Hepatocyte (in vitro differentiated cells): ENCODE measurements at regions not wholly inside any gene's neighbourhood (a gene's known extent, or its start where the extent isn't known, plus 50 kb on each side); places are given as distances from the start of the nearest gene placed in this dataset.
"Not testable (repeated sequence)": the region's sequence is repeated elsewhere in the genome, so short reads cannot be mapped to it uniquely, and the experiment has no call there.

Source experiments
- DNase-seq: peaks from one replicate; pipeline ENCODE4 v3.0.0-alpha.2; 2016; ENCODE audit warnings: low spot score
- H2AFZ ChIP-seq: fragments of 200-600 bp; sonication (generic); 2 replicates; pipeline ENCODE4 v1.6.0; 2016; ENCODE audit warnings: antibody characterized with exemption, mild to moderate bottlenecking
- H3K27ac ChIP-seq: fragments of 200-600 bp; sonication (generic); 2 replicates; pipeline ENCODE4 v1.5.1; 2016; ENCODE audit warnings: mild to moderate bottlenecking
- H3K27me3 ChIP-seq: fragments of 200-600 bp; sonication (generic); 2 replicates; pipeline ENCODE4 v1.6.1; 2016
- H3K36me3 ChIP-seq: fragments of 200-600 bp; sonication (generic); replicated peaks from 2 replicates; pipeline ENCODE4 v1.5.1; 2016; ENCODE audit warnings: low read depth; ENCODE audit not compliant: insufficient read depth
- H3K4me1 ChIP-seq: fragments of 200-600 bp; sonication (generic); 2 replicates; pipeline ENCODE4 v1.5.1; 2016; ENCODE audit warnings: mild to moderate bottlenecking, moderate library complexity; ENCODE audit not compliant: insufficient read depth
- H3K4me2 ChIP-seq: fragments of 200-600 bp; sonication (generic); 2 replicates; pipeline ENCODE4 v1.6.0; 2016
- H3K4me3 ChIP-seq: fragments of 200-600 bp; sonication (generic); 2 replicates; pipeline ENCODE4 v1.5.1; 2016; ENCODE audit warnings: mild to moderate bottlenecking
- H3K79me2 ChIP-seq: fragments of 200-600 bp; sonication (generic); 2 replicates; pipeline ENCODE4 v1.6.0; 2017; ENCODE audit warnings: mild to moderate bottlenecking
- H3K9me2 ChIP-seq: fragments of 200-600 bp; sonication (generic); replicated peaks from 2 replicates; pipeline ENCODE4 v1.6.0; 2017; ENCODE audit warnings: mild to moderate bottlenecking; ENCODE audit not compliant: insufficient read depth
- H3K9me3 ChIP-seq: fragments of 200-600 bp; sonication (generic); 2 replicates; pipeline ENCODE4 v1.5.1; 2016; ENCODE audit warnings: low read depth, mild to moderate bottlenecking
- H4K20me1 ChIP-seq: fragments of 200-600 bp; sonication (generic); 2 replicates; pipeline ENCODE4 v1.6.0; 2016; ENCODE audit warnings: mild to moderate bottlenecking; ENCODE audit not compliant: insufficient read depth, poor library complexity, severe bottlenecking
- EZH2 ChIP-seq: fragments of 200-600 bp; sonication (generic); IDR thresholded peaks from 2 replicates; pipeline ENCODE4 v1.6.1; 2016; ENCODE audit warnings: antibody characterized with exemption, mild to moderate bottlenecking, borderline replicate concordance
- EZH2phosphoT487 ChIP-seq: fragments of 200-600 bp; sonication (generic); IDR thresholded peaks from one replicate; pipeline ENCODE4 v1.6.1; 2018; ENCODE audit warnings: antibody characterized with exemption, mild to moderate bottlenecking, low read depth, moderate library complexity; ENCODE audit not compliant: unreplicated experiment, severe bottlenecking
- WGBS: methylation state at CpG from one replicate; pipeline ENCODE4 v1.1.6; 2016; ENCODE audit warnings: low lambda C conversion rate; ENCODE audit errors: missing lambda C conversion rate; 5-methylcytosine and 5-hydroxymethylcytosine counted together
- TF ChIP-seq, protein P1 (sequence below): fragments of 200-600 bp; sonication (generic); IDR thresholded peaks from 2 replicates; pipeline ENCODE4 v1.5.1; 2016; ENCODE audit warnings: antibody characterized with exemption, mild to moderate bottlenecking; ENCODE audit not compliant: poor library complexity

DNA sequence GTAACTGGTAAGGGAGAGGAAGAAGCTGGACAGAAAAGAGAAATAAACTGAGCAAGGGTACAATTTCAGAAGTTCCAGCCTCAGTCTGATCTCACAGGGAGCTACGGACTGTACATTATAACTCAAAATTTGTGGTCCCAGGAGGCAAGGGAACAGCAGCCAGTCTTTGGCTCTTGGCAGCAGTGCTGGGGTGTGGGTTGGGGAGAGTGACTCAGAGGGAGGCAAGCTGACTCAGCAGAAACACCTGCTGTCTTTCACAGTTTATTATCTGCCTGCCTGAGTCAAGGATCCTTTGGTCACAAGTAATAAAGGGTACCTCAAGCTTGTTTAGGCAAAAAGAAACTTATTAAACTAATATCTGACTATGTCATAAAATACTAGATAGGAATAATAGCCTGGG is 73.5 kb upstream of the KIF2B start:
- Histone ChIP-seq H3K4me3 (no peak overlapping the region), H3K79me2 (no peaks in the 10 kb centered on the region), H3K27ac (no peak overlapping the region), H3K4me1 (peaks cover 4% of the 10 kb centered on the region), H2AFZ (no peak overlapping the region), H3K27me3 (no peaks in the 10 kb centered on the region), H3K9me2 (no peaks in the 10 kb centered on the region), H3K36me3 (no peaks in the 10 kb centered on the region), H4K20me1 (no peaks in the 10 kb centered on the region), H3K4me2 (no peak overlapping the region), H3K9me3 (no peaks in the 10 kb centered on the region)
- 81% methylated on average over 1 of the region's 1 CpG for WGBS
- TF ChIP-seq EZH2 (no peak), EZH2phosphoT487 (no peak)
- TF ChIP-seq, protein P1, sequence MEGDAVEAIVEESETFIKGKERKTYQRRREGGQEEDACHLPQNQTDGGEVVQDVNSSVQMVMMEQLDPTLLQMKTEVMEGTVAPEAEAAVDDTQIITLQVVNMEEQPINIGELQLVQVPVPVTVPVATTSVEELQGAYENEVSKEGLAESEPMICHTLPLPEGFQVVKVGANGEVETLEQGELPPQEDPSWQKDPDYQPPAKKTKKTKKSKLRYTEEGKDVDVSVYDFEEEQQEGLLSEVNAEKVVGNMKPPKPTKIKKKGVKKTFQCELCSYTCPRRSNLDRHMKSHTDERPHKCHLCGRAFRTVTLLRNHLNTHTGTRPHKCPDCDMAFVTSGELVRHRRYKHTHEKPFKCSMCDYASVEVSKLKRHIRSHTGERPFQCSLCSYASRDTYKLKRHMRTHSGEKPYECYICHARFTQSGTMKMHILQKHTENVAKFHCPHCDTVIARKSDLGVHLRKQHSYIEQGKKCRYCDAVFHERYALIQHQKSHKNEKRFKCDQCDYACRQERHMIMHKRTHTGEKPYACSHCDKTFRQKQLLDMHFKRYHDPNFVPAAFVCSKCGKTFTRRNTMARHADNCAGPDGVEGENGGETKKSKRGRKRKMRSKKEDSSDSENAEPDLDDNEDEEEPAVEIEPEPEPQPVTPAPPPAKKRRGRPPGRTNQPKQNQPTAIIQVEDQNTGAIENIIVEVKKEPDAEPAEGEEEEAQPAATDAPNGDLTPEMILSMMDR, result no peak
- peak; percentile 51 for DNase-seq

DNA sequence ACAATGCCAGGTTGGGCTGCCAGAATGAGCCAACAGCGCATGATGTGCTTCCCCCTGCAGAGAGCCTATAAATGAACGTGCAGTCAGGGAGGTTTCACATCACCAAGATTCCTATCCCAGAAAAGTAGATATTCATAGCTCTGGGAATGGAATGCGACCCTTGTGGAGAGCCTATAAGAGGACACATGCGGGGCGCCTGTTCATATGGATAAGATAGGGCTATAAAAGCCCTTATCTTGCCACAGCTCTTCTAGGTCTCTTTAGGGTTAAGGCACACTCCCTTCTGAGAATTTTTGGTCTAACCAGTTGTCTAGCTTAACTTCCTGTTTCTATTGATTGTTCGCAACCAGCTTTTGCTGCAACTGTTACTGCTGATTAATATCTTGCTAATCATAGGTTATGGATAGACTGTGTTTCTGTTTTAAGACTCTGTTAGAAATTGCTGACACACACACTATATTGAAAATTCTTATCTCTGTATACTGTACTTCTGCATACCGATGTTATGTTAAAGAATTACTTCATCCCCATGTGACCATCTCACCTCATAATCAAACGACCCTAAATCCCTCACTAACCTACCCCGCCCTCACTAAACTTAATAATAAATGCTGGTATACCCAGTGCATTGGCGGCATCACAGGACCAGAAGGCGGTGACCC is 74.4 kb upstream of the KIF2B start:
- not testable (repeated sequence) for H3K9me3 ChIP-seq, H3K4me2 ChIP-seq, H3K27ac ChIP-seq, H3K79me2 ChIP-seq, H3K4me3 ChIP-seq, H3K27me3 ChIP-seq, H3K9me2 ChIP-seq, H4K20me1 ChIP-seq, H3K4me1 ChIP-seq, H3K36me3 ChIP-seq, DNase-seq, H2AFZ ChIP-seq
- WGBS, result 59% methylated on average over 11 of the region's 11 CpGs

DNA sequence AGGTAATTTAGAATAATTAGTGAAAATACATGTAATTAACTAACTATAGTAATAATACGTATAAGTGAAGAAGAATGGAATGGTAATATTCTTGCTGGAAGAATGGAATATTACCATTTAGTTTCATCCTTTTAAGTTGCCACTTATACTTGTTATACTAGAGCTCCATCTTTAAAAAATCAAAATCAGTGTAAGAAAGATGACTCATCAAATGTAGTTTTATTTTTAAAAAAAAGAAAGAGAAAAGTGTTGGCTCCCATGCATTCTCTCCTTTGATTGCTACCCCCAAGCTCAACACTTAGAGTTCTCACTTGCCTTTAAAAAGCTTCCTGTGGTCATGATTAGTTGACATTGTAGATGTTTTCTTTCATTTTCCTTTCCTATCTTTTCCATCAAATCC is 82.4 kb upstream of the KIF2B start:
- TF ChIP-seq EZH2 (no peak), EZH2phosphoT487 (no peak)
- TF ChIP-seq, protein P1, result no peak
- no peaks in the 10 kb centered on the region for H3K9me3 ChIP-seq
- H3K4me2 ChIP-seq, result no peak overlapping the region
- no peak overlapping the region for H2AFZ ChIP-seq
- no peaks in the 10 kb centered on the region for H4K20me1 ChIP-seq
- no peaks in the 10 kb centered on the region for H3K4me1 ChIP-seq
- no peak for DNase-seq
- H3K36me3 ChIP-seq, result no peaks in the 10 kb centered on the region
- 97% methylated on average over 1 of the region's 1 CpG for WGBS
- H3K27me3 ChIP-seq, result no peaks in the 10 kb centered on the region
- no peak overlapping the region for H3K27ac ChIP-seq
- H3K79me2 ChIP-seq, result no peaks in the 10 kb centered on the region
- H3K9me2 ChIP-seq, result no peaks in the 10 kb centered on the region
- no peak overlapping the region for H3K4me3 ChIP-seq

DNA sequence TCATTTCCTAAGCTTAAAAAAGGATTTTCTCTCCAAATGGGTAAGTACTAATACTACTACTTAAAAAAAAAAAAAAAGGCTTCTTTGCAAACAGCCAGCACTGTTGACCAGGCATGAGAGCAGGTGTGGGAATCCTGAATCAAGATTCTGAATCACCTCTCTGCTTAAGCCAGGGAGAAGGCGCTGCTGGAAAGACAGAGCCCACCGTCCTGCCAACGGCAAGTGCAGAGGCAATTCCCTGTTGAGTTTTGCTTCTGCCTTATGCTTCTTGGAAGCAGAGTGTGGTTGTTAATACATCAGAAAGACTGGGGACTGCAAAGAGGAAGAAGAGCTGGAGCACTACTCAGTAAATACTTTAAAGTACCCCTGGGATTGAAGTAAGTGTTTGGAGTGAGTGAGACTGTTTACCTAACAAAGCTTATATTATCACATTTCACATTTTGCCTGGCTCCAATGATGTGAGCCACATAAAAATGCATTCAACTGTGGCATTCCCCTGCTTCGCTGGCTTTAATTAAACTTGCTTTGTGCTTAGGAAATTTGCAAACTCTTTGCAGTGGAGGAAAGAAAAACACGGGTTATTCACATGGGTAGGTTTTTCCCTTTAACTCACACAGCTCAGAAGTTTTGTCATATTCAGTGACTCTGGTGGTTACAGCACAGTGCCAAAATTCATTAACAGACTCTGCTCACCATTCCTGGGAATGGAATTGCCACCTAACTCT is 86.0 kb upstream of the KIF2B start:
- Histone ChIP-seq H3K36me3 (no peaks in the 10 kb centered on the region), H4K20me1 (no peaks in the 10 kb centered on the region), H3K9me2 (no peaks in the 10 kb centered on the region), H3K9me3 (no peaks in the 10 kb centered on the region), H2AFZ (no peak overlapping the region), H3K4me3 (no peak overlapping the region), H3K4me1 (no peaks in the 10 kb centered on the region), H3K4me2 (peak overlapping the region; percentile 4), H3K27me3 (no peaks in the 10 kb centered on the region), H3K79me2 (no peaks in the 10 kb centered on the region), H3K27ac (no peak overlapping the region)
- 50% methylated on average over 5 of the region's 5 CpGs for WGBS
- TF ChIP-seq EZH2phosphoT487 (no peak), EZH2 (no peak)
- TF ChIP-seq, protein P1, result no peak
- no peak for DNase-seq
